GM23338 (cell line): ENCODE measurements at regions not wholly inside any gene's neighbourhood (a gene's known extent, or its start where the extent isn't known, plus 50 kb on each side); places are given as distances from the start of the nearest gene placed in this dataset.

Experiments used
- EZH2 ChIP-seq: fragments of 200-600 bp; sonication (generic); IDR thresholded peaks from one replicate; pipeline ENCODE4 v1.8.0; 2017; ENCODE audit warnings: antibody characterized with exemption, mild to moderate bottlenecking, low read depth; ENCODE audit not compliant: unreplicated experiment
- POLR2AphosphoS5 ChIP-seq: IDR thresholded peaks from 2 replicates; pipeline ENCODE4 v1.6.1; 2016; ENCODE audit warnings: antibody characterized with exemption, low read depth
- TF ChIP-seq, protein P1 (sequence below), 2 experiments: fragments of 200-600 bp in 1 of 2; sonication (generic) in 1 of 2; conservative IDR thresholded peaks; 2 replicates each; pipeline versions ENCODE4 v1.5.1 to v1.6.1; 2016 to 2017; ENCODE audit warnings: antibody characterized with exemption in 2 of 2, low read depth in 2 of 2, mild to moderate bottlenecking in 2 of 2, moderate library complexity in 1 of 2
- TF ChIP-seq, protein P2 (sequence below): IDR thresholded peaks from one replicate; pipeline ENCODE4 v1.6.1; 2018; ENCODE audit warnings: antibody characterized with exemption; ENCODE audit not compliant: unreplicated experiment

DNA sequence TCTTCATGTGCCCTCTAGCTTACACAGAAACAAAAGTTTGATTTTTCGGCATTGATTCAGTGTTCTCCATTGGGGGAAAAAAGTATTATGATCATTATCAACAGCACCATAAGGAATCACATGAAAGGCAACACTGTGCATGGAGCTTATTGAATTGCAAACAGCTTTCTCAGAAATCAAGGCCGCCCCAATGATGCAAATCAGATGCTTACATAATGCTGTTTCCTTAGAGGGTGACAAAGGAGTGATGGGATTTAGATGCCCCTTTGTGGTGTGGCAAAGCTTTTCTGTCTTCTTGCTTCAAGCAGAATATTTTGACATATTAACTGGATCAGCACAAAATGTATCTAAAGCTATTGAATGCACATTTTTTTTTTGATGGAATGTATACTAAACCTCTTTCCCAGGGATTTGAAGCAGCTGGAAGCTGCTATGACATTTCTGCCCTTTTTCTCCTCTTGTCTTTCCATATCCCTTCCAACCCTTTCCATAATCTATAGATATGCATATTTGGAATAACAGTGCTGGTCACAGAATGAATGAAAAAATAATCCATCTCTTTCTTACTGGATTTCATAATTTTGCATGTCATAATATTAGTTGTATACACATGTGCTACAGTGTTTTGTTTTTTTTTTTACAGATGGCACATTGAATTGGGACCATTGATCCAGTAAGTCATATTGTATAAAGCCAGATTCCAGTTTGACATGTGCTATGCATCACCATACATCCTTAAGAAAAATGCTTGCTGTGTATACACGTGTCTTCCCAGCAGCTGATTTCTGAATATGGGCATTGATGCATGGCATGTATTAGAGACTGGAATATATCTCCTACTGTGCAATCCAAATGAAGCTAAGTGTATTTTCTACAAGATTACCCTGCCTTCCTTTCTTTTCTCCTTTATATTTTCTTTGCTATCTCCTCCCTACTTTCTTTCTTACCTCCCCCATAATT lies 259.7 kb upstream of the DCN start:
- no peak for TF ChIP-seq EZH2
- TF ChIP-seq, protein P1, sequence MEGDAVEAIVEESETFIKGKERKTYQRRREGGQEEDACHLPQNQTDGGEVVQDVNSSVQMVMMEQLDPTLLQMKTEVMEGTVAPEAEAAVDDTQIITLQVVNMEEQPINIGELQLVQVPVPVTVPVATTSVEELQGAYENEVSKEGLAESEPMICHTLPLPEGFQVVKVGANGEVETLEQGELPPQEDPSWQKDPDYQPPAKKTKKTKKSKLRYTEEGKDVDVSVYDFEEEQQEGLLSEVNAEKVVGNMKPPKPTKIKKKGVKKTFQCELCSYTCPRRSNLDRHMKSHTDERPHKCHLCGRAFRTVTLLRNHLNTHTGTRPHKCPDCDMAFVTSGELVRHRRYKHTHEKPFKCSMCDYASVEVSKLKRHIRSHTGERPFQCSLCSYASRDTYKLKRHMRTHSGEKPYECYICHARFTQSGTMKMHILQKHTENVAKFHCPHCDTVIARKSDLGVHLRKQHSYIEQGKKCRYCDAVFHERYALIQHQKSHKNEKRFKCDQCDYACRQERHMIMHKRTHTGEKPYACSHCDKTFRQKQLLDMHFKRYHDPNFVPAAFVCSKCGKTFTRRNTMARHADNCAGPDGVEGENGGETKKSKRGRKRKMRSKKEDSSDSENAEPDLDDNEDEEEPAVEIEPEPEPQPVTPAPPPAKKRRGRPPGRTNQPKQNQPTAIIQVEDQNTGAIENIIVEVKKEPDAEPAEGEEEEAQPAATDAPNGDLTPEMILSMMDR (conservative IDR thresholded peaks at IDR 0.05; ENCODE audit: low read depth in 2 of 2) = no peak
- no peak for TF ChIP-seq POLR2AphosphoS5
- TF ChIP-seq, protein P2, sequence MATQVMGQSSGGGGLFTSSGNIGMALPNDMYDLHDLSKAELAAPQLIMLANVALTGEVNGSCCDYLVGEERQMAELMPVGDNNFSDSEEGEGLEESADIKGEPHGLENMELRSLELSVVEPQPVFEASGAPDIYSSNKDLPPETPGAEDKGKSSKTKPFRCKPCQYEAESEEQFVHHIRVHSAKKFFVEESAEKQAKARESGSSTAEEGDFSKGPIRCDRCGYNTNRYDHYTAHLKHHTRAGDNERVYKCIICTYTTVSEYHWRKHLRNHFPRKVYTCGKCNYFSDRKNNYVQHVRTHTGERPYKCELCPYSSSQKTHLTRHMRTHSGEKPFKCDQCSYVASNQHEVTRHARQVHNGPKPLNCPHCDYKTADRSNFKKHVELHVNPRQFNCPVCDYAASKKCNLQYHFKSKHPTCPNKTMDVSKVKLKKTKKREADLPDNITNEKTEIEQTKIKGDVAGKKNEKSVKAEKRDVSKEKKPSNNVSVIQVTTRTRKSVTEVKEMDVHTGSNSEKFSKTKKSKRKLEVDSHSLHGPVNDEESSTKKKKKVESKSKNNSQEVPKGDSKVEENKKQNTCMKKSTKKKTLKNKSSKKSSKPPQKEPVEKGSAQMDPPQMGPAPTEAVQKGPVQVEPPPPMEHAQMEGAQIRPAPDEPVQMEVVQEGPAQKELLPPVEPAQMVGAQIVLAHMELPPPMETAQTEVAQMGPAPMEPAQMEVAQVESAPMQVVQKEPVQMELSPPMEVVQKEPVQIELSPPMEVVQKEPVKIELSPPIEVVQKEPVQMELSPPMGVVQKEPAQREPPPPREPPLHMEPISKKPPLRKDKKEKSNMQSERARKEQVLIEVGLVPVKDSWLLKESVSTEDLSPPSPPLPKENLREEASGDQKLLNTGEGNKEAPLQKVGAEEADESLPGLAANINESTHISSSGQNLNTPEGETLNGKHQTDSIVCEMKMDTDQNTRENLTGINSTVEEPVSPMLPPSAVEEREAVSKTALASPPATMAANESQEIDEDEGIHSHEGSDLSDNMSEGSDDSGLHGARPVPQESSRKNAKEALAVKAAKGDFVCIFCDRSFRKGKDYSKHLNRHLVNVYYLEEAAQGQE = no peak
